ENCODE measurements at regions not wholly inside any gene's neighbourhood (a gene's known extent, or its start where the extent isn't known, plus 50 kb on each side); places are given as distances from the start of the nearest gene placed in this dataset.

DNA sequence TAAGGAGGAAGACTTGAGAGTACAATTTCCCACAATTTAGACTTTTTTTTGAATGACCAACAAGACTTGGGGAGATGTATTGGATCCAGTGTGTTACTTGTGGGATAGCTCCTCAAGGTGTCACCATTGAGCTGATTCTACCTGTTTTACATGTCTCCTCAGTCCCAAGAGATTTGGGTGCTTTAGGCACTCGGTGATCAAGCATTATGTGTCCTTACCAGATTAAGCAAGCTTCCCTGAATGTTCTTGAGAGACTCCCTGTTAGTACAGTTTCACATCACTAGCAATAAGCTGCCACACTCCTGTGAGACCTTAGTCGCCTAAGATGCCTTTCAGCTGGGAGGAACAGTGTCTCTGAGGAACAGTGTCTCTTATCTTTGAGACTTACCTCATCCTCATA, 384.3 kb upstream of the SYT4 start:
- TF ChIP-seq ZNF76 (tag by site-specific recombination; IDR thresholded peaks at IDR 0.05; ENCODE audit: borderline replicate concordance, low read depth) (no peak), CTCF (tag by site-specific recombination; IDR thresholded peaks at IDR 0.05) (no peak), ZNF280D (tag by site-specific recombination; IDR thresholded peaks at IDR 0.05) (no peak), ZBTB7A (tag by site-specific recombination; IDR thresholded peaks at IDR 0.05; ENCODE audit: low read depth) (no peak)

Measured in HEK293 (cell line).